PC-3 (cell line): ENCODE measurements at regions not wholly inside any gene's neighbourhood (a gene's known extent, or its start where the extent isn't known, plus 50 kb on each side); places are given as distances from the start of the nearest gene placed in this dataset.
A peak's percentile ranks its signal among the peaks of the same experiment; 100 is the strongest.

Experiments
- CTCF ChIP-seq: fragments of 300-600 bp; sonication (generic); conservative IDR thresholded peaks from 2 replicates; pipeline ENCODE4 v1.5.1; 2017; ENCODE audit warnings: antibody characterized with exemption, low read depth, mild to moderate bottlenecking, low read length
- EZH2 ChIP-seq: fragments of 300-600 bp; sonication (generic); IDR thresholded peaks from one replicate; pipeline ENCODE4 v1.6.1; 2017; ENCODE audit warnings: antibody characterized with exemption, mild to moderate bottlenecking, low read length; ENCODE audit not compliant: unreplicated experiment
- EZH2phosphoT487 ChIP-seq: fragments of 300-600 bp; sonication (generic); IDR thresholded peaks from 2 replicates; pipeline ENCODE4 v1.6.1; 2018; ENCODE audit warnings: mild to moderate bottlenecking, antibody characterized with exemption, low read length, borderline replicate concordance

GRCh38 chr18:22846088-22846683, 86.9 kb upstream of the RBBP8 start:
- TF ChIP-seq CTCF (peak; percentile 76), EZH2 (no peak), EZH2phosphoT487 (no peak)
